ENCODE measurements at regions not wholly inside any gene's neighbourhood (a gene's known extent, or its start where the extent isn't known, plus 50 kb on each side); places are given as distances from the start of the nearest gene placed in this dataset.
"Not testable (repeated sequence)": the region's sequence is repeated elsewhere in the genome, so short reads cannot be mapped to it uniquely, and the experiment has no call there.

- H3K27ac ChIP-seq (ENCODE audit: low read length); H3K4me3 ChIP-seq (ENCODE audit: low read length); H3K27me3 ChIP-seq (ENCODE audit: control insufficient read depth, insufficient read depth); ATAC-seq; H3K9me3 ChIP-seq (ENCODE audit: control insufficient read depth, low read length); H3K4me1 ChIP-seq (ENCODE audit: control insufficient read depth, insufficient read depth, low read length); intact Hi-C loops (cut with DNase I); DNase-seq: not testable (repeated sequence)
Measured at GRCh38 chr6:71007298-71007697, 50.4 kb upstream of the B3GAT2 start.

- Histone ChIP-seq H3K4me3 (ENCODE audit: low read length) (no peak overlapping the region), H3K27ac (ENCODE audit: low read length) (no peak overlapping the region), H3K9me3 (ENCODE audit: control insufficient read depth, low read length) (peaks cover 2% of the 10 kb centered on the region), H3K27me3 (ENCODE audit: control insufficient read depth, insufficient read depth) (no peaks in the 10 kb centered on the region), H3K4me1 (ENCODE audit: control insufficient read depth, insufficient read depth, low read length) (no peaks in the 10 kb centered on the region)
- 6% methylated on average over 1 of the region's 1 CpG for WGBS
- DNase-seq, result no peak
- intact Hi-C loops (cut with DNase I), result loop anchor here in 3 of 4 donors (5.0 to 10.0 kb wide), 4 partner anchors 307 to 707 kb away; partner anchors contain the start of gene COL9A1 (in 1 of the 3)
- ATAC-seq, result no peak
Measured at GRCh38 chr6:71011871-71012371, 55.1 kb upstream of the B3GAT2 start.

DNA sequence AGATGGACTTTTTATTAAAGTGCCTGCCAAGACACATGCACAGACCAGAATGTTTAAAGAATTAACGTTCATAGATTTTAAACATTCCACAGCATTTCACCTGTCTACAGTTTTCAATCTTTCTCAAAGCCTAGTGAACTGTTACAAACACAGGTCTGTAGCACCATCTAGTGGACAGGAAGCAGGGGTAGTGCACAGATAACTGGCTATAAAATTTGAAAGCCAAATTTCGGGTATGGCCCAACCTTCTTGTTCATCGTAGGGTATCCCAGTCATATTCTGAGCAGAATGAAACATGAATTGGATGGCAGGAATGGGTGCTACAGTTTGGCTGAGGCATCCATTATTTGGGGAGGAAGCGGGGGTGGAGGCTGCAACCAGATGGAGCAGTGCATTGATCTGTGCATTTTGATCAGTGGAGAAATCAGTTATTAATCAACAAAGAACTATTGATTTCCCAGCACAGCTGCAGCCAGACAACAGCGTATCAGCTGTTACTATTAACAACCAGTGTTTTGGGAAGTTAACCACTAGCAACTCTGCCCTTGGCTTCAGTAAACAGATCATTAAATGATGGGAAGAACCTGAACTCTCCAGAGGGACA is 56.1 kb upstream of the B3GAT2 start:
- ATAC-seq (peak; percentile 56 to 73), DNase-seq (no peak)
- 26% methylated on average over 5 of the region's 5 CpGs for WGBS
- H3K4me3 ChIP-seq (ENCODE audit: low read length), result no peak overlapping the region
- peaks cover 2% of the 10 kb centered on the region for H3K9me3 ChIP-seq (ENCODE audit: control insufficient read depth, low read length)
- intact Hi-C loops (cut with DNase I), result loop anchor here in 3 of 4 donors (5.0 to 10.0 kb wide), 4 partner anchors 308 to 708 kb away; partner anchors contain the start of gene COL9A1 (in 1 of the 3)
- H3K27ac ChIP-seq (ENCODE audit: low read length), result no peak overlapping the region
- no peaks in the 10 kb centered on the region for H3K4me1 ChIP-seq (ENCODE audit: control insufficient read depth, insufficient read depth, low read length)
- H3K27me3 ChIP-seq (ENCODE audit: control insufficient read depth, insufficient read depth), result no peaks in the 10 kb centered on the region

GRCh38 chr6:71015392-71015791 is 58.5 kb upstream of the B3GAT2 start:
- Histone ChIP-seq H3K27ac (ENCODE audit: low read length) (no peak overlapping the region), H3K27me3 (ENCODE audit: control insufficient read depth, insufficient read depth) (no peaks in the 10 kb centered on the region), H3K9me3 (ENCODE audit: control insufficient read depth, low read length) (no peaks in the 10 kb centered on the region), H3K4me1 (ENCODE audit: control insufficient read depth, insufficient read depth, low read length) (no peaks in the 10 kb centered on the region), H3K4me3 (ENCODE audit: low read length) (no peak overlapping the region)
- ATAC-seq, result no peak
- DNase-seq, result no peak
- intact Hi-C loops (cut with DNase I), result loop anchor here in 2 of 4 donors (10.0 kb wide), 3 partner anchors 311 to 711 kb away; partner anchors contain the start of gene COL9A1 (in 1 of the 2)

DNA sequence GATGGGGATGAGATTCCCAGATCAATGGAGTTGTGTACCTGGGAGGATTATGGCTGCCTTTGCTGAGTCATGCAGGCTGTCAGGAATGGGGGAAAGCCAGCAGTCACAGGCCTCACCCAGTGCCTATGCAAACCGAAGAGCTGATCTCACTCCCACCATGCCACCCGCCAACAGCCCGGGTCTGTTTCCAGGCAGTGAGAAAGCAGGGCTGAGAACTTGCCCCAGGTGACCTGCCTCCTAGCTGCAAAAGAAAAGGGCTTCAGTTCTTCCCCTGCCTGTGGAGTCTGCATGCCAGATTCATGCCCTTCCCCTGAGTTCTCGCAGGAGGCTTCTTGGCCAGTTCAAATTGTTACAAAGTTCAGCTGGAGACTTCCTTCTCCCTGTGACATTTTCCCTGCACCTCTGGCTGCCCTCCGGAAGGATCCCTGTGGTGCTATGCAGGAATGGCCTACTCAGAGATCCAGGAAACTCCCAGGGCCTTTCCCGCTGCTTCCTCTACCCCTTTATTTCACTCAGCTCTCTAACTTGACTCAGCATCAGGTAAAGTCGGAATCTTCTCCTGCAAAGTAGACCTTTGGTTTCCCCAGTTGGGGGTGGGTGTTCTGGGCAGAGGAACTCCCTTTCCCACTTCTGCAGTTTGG is 71.5 kb upstream of the B3GAT2 start:
- DNase-seq, result no peak
- H3K4me3 ChIP-seq (ENCODE audit: low read length), result no peak overlapping the region
- no peaks in the 10 kb centered on the region for H3K27me3 ChIP-seq (ENCODE audit: control insufficient read depth, insufficient read depth)
- no peak for ATAC-seq
- H3K27ac ChIP-seq (ENCODE audit: low read length), result no peak overlapping the region
- 82% methylated on average over 7 of the region's 7 CpGs for WGBS
- H3K4me1 ChIP-seq (ENCODE audit: control insufficient read depth, insufficient read depth, low read length), result no peaks in the 10 kb centered on the region
- no peaks in the 10 kb centered on the region for H3K9me3 ChIP-seq (ENCODE audit: control insufficient read depth, low read length)
- intact Hi-C loops (cut with DNase I), result no loop called here

GRCh38 chr6:71028877-71029252 is 72.0 kb upstream of the B3GAT2 start:
- Histone ChIP-seq H3K4me1 (ENCODE audit: control insufficient read depth, insufficient read depth, low read length) (no peaks in the 10 kb centered on the region), H3K27ac (ENCODE audit: low read length) (no peak overlapping the region), H3K27me3 (ENCODE audit: control insufficient read depth, insufficient read depth) (no peaks in the 10 kb centered on the region), H3K9me3 (ENCODE audit: control insufficient read depth, low read length) (no peaks in the 10 kb centered on the region), H3K4me3 (ENCODE audit: low read length) (no peak overlapping the region)
- 94% methylated on average over 4 of the region's 4 CpGs for WGBS
- intact Hi-C loops (cut with DNase I), result no loop called here
- no peak for ATAC-seq
- no peak for DNase-seq

- DNase-seq (no peak), ATAC-seq (no peak)
- Histone ChIP-seq H3K27me3 (ENCODE audit: control insufficient read depth, insufficient read depth) (no peaks in the 10 kb centered on the region), H3K4me1 (ENCODE audit: control insufficient read depth, insufficient read depth, low read length) (no peaks in the 10 kb centered on the region), H3K27ac (ENCODE audit: low read length) (no peak overlapping the region), H3K9me3 (ENCODE audit: control insufficient read depth, low read length) (no peaks in the 10 kb centered on the region), H3K4me3 (ENCODE audit: low read length) (no peak overlapping the region)
- intact Hi-C loops (cut with DNase I), result no loop called here
Measured at GRCh38 chr6:71029555-71029954, 72.7 kb upstream of the B3GAT2 start.

GRCh38 chr6:71031912-71032311 is 75.1 kb upstream of the B3GAT2 start:
- ATAC-seq (no peak), DNase-seq (no peak)
- intact Hi-C loops (cut with DNase I), result no loop called here
- Histone ChIP-seq H3K27ac (ENCODE audit: low read length) (no peak overlapping the region), H3K4me3 (ENCODE audit: low read length) (no peak overlapping the region), H3K9me3 (ENCODE audit: control insufficient read depth, low read length) (no peaks in the 10 kb centered on the region), H3K27me3 (ENCODE audit: control insufficient read depth, insufficient read depth) (no peaks in the 10 kb centered on the region), H3K4me1 (ENCODE audit: control insufficient read depth, insufficient read depth, low read length) (no peaks in the 10 kb centered on the region)
- WGBS, result 30% methylated on average over 4 of the region's 4 CpGs

GRCh38 chr6:71033171-71033570 is 76.3 kb upstream of the B3GAT2 start:
- intact Hi-C loops (cut with DNase I), result no loop called here
- H3K27ac ChIP-seq (ENCODE audit: low read length), result no peak overlapping the region
- no peaks in the 10 kb centered on the region for H3K27me3 ChIP-seq (ENCODE audit: control insufficient read depth, insufficient read depth)
- WGBS, result 94% methylated on average over 1 of the region's 1 CpG
- H3K4me1 ChIP-seq (ENCODE audit: control insufficient read depth, insufficient read depth, low read length), result no peaks in the 10 kb centered on the region
- no peak overlapping the region for H3K4me3 ChIP-seq (ENCODE audit: low read length)
- DNase-seq (no peak), ATAC-seq (no peak)
- no peaks in the 10 kb centered on the region for H3K9me3 ChIP-seq (ENCODE audit: control insufficient read depth, low read length)

DNA sequence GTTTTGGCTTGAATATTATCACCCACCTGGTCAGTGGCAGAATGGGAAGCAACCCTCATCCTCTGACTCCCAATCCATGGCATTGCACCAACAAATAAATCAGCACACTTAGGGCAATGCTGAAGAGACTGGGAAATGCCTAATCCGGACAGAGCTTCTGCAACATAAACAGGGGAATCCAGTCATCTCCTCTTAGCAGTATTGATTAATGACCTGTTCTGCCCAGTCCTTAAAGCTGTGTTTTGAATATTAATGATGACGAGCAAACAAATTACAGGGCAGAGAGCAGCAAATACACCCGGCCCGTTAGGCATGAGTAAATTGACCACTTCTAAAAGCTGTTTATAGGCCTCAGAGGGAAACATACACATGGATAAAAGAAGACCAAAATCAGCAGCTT is 77.0 kb upstream of the B3GAT2 start:
- intact Hi-C loops (cut with DNase I), result no loop called here
- H3K27me3 ChIP-seq (ENCODE audit: control insufficient read depth, insufficient read depth), result no peaks in the 10 kb centered on the region
- WGBS, result 68% methylated on average over 4 of the region's 4 CpGs
- no peaks in the 10 kb centered on the region for H3K9me3 ChIP-seq (ENCODE audit: control insufficient read depth, low read length)
- DNase-seq (no peak), ATAC-seq (no peak)
- no peak overlapping the region for H3K4me3 ChIP-seq (ENCODE audit: low read length)
- H3K4me1 ChIP-seq (ENCODE audit: control insufficient read depth, insufficient read depth, low read length), result no peaks in the 10 kb centered on the region
- H3K27ac ChIP-seq (ENCODE audit: low read length), result no peak overlapping the region

GRCh38 chr6:71034563-71035345 is 77.9 kb upstream of the B3GAT2 start:
- Histone ChIP-seq H3K4me1 (ENCODE audit: control insufficient read depth, insufficient read depth, low read length) (no peaks in the 10 kb centered on the region), H3K27me3 (ENCODE audit: control insufficient read depth, insufficient read depth) (no peaks in the 10 kb centered on the region), H3K4me3 (ENCODE audit: low read length) (no peak overlapping the region), H3K27ac (ENCODE audit: low read length) (no peak overlapping the region), H3K9me3 (ENCODE audit: control insufficient read depth, low read length) (no peaks in the 10 kb centered on the region)
- intact Hi-C loops (cut with DNase I), result no loop called here
- ATAC-seq (no peak), DNase-seq (no peak)
- WGBS, result 74% methylated on average over 4 of the region's 4 CpGs
